ENCODE measurements at regions not wholly inside any gene's neighbourhood (a gene's known extent, or its start where the extent isn't known, plus 50 kb on each side); places are given as distances from the start of the nearest gene placed in this dataset.

DNA sequence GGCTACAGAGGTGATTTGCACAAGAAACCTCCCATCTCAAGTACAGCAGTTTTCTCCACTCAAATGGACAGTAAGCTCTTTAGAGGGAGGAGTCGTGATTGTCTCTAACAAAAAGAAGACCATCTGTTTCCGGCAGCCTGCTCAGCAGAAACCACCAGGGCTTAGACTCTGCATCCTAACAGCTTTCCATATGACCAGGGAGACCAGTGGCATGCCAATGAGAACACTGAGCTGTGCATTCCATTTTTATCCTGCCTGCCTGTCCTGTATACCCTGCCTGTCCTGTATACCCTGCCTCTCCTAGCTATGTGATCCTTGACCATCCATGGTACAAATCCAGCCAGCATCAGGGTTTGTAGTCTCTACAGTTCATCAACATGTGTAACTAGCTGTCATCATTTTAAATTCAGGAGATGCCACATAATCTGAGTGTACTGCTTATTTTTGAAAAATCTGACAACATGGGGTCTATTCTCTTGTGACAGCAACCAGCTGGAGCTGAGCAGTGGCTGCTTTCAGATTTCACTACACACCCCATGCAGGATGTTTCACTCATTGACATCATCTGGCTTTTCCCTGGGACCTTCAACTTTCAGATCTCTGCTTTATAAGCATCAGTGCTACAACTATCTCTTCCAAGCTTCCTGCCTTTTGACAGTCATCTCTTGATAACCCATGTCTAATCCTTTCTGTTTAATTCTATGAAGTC, 50.5 kb upstream of the POU2AF2 start:
- no peak for DNase-seq (ENCODE audit: low spot score)
- intact Hi-C loops (cut with DNase I) = no loop called here
- no peak for ATAC-seq

- intact Hi-C loops (cut with DNase I) = no loop called here
- ATAC-seq (no peak), DNase-seq (ENCODE audit: low spot score) (no peak)
These were observed 51.5 kb upstream of the POU2AF2 start for GRCh38 chr11:111193924-111194490.

- no peak for ATAC-seq
- no peak for DNase-seq (ENCODE audit: low spot score)
- intact Hi-C loops (cut with DNase I) = no loop called here
These were observed 56.1 kb upstream of the POU2AF2 start for GRCh38 chr11:111189466-111189865.

DNA sequence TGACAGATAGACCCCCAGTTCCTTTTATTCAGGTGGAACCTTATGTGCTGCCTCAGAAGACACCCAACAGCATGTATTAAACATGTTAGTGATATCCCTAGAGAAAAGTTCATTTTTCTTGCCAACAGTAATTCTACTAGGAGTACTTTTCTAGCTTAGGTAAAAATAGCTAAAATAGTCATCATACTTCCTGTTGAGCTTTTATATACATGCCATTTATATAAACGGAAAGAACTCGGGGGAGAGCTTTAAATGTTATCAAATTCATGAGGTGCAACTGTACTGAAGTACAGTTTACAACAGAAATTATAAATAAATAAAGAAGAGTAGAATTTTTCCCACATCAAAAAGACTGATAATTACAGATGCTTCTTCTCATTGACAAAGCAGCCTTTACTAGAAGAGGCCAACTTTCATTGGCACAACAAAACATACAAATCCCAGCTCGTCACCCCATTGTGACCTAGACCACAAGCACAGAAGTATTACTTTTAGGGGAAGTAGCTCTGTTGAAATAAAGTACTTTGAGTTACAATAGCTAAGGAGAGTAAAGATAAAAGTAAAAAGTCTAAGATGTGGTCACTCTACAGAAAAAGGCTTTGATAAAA, 59.1 kb upstream of the POU2AF2 start:
- ATAC-seq (no peak), DNase-seq (ENCODE audit: low spot score) (no peak)
- intact Hi-C loops (cut with DNase I) = no loop called here

- DNase-seq (ENCODE audit: low spot score) (no peak), ATAC-seq (no peak)
- intact Hi-C loops (cut with DNase I) = no loop called here
These were observed 60.3 kb upstream of the POU2AF2 start for GRCh38 chr11:111185266-111185665.

DNA sequence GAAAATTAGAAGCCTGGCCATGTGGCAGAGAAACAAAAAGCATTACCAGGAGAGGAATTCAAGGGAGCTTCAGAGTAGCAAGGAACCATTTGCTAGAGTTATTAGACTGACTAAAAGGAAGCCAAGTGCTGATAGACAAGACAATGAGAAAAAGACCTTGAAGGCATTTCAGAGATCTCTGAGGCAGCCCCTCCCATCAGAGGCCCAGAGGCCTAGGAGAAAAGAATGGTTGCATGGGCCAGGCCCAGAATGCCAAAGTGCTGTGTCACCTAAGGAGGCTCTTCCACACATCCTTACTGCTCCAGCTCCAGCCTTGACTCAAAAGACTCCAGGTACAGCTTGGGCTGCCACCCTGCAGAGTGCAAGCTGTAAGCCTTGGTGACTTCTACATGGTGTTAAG, 61.8 kb upstream of the POU2AF2 start:
- no peak for DNase-seq (ENCODE audit: low spot score)
- no peak for ATAC-seq
- intact Hi-C loops (cut with DNase I) = no loop called here

- intact Hi-C loops (cut with DNase I) = loop anchor here (5.0 kb wide), 1 partner anchor 1827 kb away; no protein-coding TSS in a partner anchor
- no peak for DNase-seq (ENCODE audit: low spot score)
- no peak for ATAC-seq
These were observed 66.2 kb upstream of the POU2AF2 start for GRCh38 chr11:111179184-111179910.

DNA sequence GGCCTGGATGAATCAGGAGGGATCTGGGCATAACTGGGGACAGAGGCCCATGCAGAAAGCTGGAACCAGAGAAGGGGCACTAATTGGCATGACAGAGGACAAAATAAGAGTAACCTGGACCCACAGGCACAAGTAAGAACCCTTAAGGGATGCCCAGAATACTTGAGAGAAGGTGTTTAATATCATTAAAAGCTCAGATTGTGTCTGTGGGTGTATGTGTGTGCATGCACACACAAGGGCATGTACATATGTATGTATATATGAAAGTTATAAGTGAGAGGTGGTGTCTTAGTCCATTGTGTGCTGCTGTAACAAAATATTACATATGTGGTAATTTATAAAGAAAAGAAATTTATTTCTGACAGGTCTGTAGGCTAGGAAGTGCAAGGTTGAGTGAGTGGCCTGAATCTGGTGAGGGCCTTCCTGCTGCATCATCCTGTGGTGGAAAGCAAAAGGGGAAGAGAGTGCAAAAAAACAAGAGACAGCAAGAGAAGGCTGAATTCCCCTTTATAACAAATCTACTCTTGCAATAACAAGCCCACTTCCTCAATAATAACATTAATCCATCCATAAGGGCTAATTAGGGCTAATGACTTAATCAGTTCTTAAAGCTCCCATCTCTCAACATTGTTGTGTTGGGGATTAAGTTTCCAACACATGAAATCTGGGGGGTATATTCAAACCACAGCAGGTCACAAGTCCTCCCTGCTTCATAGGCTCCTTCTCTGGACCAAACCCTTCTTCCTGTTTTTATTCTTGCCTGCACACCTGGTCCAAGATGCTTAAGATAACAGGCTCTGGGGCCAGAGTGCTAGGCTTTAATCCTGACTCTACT, 68.3 kb upstream of the POU2AF2 start:
- ATAC-seq (no peak), DNase-seq (ENCODE audit: low spot score) (no peak)
- intact Hi-C loops (cut with DNase I) = loop anchor here (5.0 kb wide), 1 partner anchor 1825 kb away; no protein-coding TSS in a partner anchor

DNA sequence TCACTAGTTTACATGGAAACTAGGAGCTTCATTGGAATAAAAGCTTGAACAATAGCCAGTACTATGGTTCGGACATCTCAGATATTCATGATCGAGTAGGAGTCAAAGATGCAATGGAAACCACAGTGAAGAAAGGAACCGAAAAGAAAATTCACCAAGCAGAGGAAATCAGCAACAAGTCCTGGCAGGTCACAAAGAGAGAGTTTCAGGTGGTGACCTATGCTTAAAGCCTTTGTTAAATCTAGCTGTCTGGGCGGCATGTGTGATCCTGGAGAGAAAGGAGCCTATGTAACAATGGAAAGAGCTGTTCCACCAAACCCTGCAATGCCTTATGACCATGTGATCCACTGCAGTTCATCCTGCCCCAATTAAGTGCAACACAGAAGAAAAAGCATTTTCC, 68.9 kb upstream of the POU2AF2 start:
- DNase-seq (ENCODE audit: low spot score) (no peak), ATAC-seq (no peak)
- intact Hi-C loops (cut with DNase I) = loop anchor here (5.0 kb wide), 1 partner anchor 1824 kb away; no protein-coding TSS in a partner anchor

GRCh38 chr11:111173221-111173620, 72.3 kb upstream of the POU2AF2 start:
- ATAC-seq (no peak), DNase-seq (ENCODE audit: low spot score) (no peak)
- intact Hi-C loops (cut with DNase I) = no loop called here

GRCh38 chr11:111172321-111172862, 73.1 kb upstream of the POU2AF2 start:
- ATAC-seq = no peak
- DNase-seq (ENCODE audit: low spot score) = no peak
- intact Hi-C loops (cut with DNase I) = no loop called here

- DNase-seq (ENCODE audit: low spot score) (no peak), ATAC-seq (no peak)
- intact Hi-C loops (cut with DNase I) = no loop called here
These were observed 74.7 kb upstream of the POU2AF2 start for GRCh38 chr11:111170761-111171379.

- DNase-seq (ENCODE audit: low spot score) (no peak), ATAC-seq (no peak)
- intact Hi-C loops (cut with DNase I) = no loop called here
These were observed 76.2 kb upstream of the POU2AF2 start for GRCh38 chr11:111169367-111169766.

GRCh38 chr11:111168871-111169270, 76.7 kb upstream of the POU2AF2 start:
- intact Hi-C loops (cut with DNase I) = no loop called here

GRCh38 chr11:111167666-111168065, 77.9 kb upstream of the POU2AF2 start:
- no peak for DNase-seq (ENCODE audit: low spot score)
- no peak for ATAC-seq
- intact Hi-C loops (cut with DNase I) = no loop called here

More at GRCh38 chr11:111168871-111169270, 76.7 kb upstream of the POU2AF2 start:
- ATAC-seq (no peak), DNase-seq (ENCODE audit: low spot score) (no peak)

DNA sequence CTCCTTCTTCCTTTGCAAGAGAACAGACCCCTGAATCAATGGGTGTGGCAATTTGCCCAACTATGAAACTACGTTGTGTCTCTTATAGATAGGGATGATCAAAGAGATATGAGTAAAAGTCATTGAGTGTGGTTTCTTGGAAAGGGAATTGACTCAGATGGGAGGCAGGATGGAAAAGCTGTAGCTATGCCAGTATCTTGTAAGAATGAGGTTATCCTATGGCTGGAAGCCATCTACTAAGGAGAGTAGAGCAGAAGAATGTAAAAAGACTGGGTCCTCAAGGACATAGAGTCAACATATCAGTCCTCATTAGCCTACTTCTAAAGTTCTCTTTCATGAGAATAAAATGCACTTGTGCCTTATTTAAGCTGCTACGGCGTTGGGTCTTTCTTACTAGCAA, 78.9 kb upstream of the POU2AF2 start:
- DNase-seq (ENCODE audit: low spot score) (no peak), ATAC-seq (no peak)
- intact Hi-C loops (cut with DNase I) = no loop called here

- no peak for ATAC-seq
- DNase-seq (ENCODE audit: low spot score) = no peak
- intact Hi-C loops (cut with DNase I) = no loop called here
These were observed 83.2 kb upstream of the POU2AF2 start for GRCh38 chr11:111162305-111162704.

DNA sequence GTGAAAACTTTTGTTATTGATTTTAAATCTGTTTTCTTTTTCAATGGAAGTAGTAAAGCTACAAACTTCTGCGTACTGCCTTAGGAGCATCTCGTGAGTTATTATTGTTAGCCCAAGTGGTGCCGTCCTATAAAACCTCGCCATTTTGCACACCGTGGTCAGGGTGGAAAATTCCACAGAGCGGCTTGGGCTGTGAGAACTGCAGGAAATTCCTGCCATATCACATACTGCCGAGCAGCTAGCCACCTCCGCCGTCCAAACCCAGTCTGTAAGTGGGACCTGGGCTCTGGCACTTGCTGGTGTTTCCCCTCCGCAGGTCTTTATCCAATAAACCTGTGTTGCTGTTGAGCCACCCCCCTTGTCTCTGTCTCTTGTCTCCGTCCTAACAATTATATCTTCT, 88.0 kb upstream of the POU2AF2 start:
- intact Hi-C loops (cut with DNase I) = no loop called here
- ATAC-seq = no peak
- no peak for DNase-seq (ENCODE audit: low spot score)
